GM19467 (cell line): ENCODE measurements at regions not wholly inside any gene's neighbourhood (a gene's known extent, or its start where the extent isn't known, plus 50 kb on each side); places are given as distances from the start of the nearest gene placed in this dataset.

Experiments used
- ATAC-seq: cut with Tn5 transposase; IDR thresholded peaks from one replicate; pipeline ENCODE4 v1.9.1; 2021; ENCODE audit warnings: mild to moderate bottlenecking, moderate library complexity; ENCODE audit not compliant: unreplicated experiment

DNA sequence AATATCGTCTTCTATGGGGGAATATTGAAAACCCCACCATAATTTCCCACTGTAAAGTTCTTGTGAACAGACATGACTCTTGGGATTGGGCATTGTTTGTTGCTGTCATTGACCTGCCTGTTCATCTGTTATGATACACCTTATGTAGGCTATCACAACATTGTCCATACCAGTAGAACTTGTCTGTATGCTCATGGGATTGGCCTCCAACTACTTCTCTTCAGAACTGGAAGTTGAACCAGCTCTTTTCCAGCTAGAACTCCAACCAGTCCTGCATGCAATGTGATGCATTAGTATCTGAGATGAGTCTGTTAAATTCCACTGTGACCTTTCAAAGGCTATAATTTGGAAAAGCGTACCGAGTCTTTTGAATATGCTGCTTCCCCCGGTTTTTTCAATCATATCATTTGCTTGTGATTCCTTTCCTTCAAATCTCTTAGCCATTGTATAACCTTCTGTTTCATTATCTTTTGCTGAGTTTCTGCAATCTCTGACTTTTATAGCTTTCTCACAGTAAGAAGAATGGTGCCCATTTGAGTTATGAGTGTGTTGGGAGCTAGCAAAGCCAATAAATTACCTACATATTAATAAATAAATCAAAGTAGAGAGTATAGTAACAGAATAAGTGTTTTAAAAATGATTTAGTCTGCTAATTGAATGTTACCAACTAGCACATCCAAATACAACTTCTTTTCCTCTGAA lies 101.9 kb downstream of the PLK2 start:
- ATAC-seq: no peak

GRCh38 chr5:58357121-58357520 lies 102.8 kb downstream of the PLK2 start:
- ATAC-seq: no peak

- no peak for ATAC-seq
Measured at GRCh38 chr5:58356662-58357061, 103.2 kb downstream of the PLK2 start.

- ATAC-seq: no peak
Measured at GRCh38 chr5:58354827-58355226, 105.1 kb downstream of the PLK2 start.

DNA sequence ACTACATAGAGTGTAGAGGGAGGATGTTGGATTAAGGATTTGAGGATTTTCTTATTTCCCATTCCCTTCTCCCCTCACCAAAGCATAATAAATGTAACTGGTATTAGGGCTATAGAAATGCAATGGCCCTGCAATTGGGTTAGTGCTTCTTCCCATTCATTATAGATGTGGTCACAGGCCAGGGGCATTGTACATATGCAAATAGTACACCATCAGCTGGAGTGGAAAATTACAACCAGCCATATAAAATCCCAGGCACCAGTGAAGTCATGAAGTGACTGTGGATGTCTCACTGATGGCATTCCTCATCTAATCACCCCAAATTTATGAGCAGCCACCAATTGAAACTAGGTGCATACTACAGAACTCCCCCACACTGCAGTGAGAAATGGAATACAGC lies 105.9 kb downstream of the PLK2 start:
- no peak for ATAC-seq

DNA sequence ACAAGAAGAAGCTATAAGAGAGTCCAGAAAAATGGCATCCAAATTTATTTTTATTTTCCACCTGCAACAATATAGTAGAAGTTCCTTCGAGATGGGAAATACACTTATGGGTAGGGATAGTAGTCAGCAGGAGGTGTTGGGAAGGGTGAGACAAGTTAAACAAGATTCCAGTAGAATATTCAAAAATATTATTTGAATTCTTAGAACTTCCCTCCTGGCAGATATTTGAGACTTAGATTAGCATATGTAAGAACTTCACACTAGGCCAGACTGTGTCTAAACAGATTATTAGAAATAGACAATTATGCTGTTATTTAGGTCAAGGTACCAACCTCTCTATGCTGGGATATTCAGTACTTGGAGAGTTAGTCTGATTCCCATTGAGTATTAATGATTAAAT lies 108.7 kb downstream of the PLK2 start:
- ATAC-seq: no peak

DNA sequence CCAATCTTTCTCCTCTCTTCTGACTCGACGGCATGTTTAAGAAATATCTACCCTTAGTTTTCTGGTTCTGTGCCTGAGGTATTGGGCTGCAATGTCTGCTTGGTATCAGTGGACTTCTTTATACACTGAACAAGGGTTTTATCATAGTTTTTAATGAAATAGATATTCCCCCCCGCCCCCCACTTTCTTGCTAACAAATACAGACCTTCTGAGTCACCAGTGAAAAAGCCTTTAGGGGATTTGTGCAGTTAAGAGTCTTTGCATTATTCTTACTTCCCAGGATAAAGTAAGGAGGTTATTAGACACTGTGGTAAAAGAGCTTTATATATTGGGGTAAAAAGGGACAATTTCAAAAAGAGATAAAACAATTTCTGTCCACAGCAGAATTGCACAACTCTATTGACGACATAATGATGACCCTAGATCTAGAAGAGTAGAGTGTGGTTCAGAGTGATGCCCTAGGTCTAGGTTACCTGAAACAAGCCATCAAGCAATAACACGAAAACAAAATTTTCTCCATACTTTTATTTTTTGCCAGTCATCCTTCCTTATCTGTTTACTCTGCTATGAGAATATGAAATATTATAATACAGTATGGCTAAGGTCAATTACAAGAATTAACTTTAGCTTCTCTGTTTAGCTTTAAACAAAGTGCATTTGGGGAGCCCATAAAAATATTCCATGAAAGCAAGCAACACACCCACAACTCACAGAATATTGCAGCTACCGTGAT lies 110.7 kb downstream of the PLK2 start:
- ATAC-seq: no peak

GRCh38 chr5:58346041-58346440 lies 113.8 kb downstream of the PLK2 start:
- no peak for ATAC-seq

DNA sequence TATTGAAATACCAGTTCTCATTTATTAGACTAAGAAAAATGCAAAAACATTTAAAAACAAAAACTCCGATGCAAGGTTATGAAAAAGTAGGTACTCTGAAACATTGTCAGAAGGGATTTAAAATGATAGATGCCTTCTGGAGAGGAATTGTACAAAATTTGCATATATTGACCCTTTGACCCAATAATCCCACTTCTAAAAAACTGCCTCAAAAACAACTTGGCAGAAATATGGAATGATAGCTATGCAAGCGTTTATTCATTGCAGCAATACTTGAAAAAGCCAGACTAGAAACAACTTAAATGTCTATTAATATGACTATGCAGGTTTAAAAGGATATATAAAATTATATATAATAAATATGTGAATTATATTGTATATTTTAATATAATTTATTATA lies 118.4 kb downstream of the PLK2 start:
- ATAC-seq: no peak

DNA sequence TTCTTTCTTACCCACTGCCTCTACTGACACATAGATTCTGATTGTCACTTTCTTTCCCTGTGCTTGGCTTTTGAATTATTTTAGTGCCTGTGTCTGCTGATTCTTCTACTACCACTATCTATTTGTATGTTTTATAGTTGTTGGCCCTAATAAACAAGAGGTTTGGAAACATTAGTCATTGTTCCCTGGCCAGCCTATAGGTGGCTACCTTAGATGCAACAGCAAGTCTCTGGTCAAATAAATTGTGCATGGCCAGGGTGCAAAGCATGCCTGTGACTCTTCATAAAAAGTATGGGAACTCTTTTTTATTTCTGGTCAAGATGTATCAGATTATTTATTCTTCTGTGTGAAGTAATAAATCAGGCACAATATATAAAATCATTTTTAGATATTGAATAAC lies 124.4 kb downstream of the PLK2 start:
- no peak for ATAC-seq

- no peak for ATAC-seq
Measured at GRCh38 chr5:58334035-58334434, 125.9 kb downstream of the PLK2 start.

DNA sequence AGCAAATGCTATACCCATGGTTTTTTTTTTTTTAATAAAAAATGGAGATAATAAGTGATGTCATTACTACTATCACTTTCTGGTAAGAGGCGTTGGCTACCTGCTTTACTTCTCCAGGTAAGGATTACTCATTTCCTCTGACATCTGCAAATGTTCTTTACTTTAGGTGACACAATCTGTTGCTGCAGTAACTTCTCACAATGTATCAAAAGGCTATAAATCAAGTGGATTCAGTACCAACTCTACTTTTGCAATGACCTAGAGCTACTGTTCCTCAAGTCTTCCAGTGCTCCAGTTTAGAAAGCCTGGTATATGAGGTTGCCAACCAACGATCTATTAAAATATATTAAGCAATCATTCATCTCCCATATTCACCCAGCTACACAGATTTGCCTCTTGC lies 129.1 kb downstream of the PLK2 start:
- no peak for ATAC-seq

DNA sequence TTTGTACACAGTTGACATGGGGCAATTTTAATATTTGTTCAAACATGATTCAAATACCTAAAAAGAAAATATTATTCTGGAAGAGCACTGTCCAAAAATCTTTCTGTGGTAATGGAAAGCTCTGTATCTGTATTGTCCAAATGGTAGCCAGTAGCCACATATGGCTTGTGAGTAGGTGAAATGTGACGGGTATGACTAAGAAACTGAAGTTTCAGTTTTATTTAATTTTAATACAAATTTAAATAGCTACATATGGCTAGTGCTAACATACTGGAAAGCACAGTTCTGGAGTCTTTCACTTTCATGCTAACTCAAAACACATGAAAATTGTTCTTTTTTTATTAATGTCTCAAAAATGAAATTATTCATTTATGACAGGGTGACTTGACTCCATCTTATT lies 132.6 kb downstream of the PLK2 start:
- no peak for ATAC-seq

- no peak for ATAC-seq
Measured at GRCh38 chr5:58326022-58326421, 133.9 kb downstream of the PLK2 start.

DNA sequence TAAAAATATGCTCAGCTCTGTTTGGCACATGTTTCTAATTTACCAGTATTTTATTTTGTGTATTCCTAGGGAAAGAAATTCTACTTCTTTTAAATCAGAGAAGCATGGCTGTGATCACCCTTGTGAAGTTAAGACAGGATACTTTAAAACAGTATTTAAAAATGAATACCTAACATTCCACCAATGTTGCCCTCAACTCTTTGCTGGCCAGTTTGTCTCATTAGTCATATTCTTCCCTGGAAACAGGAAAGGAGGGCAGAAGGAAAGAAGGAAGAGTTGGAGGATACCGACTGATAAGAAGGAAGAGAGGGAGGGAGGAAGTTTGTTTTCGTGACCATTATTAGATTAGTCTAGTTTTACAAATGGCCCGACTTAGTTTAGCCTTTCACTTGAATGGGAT lies 137.4 kb downstream of the PLK2 start:
- no peak for ATAC-seq

DNA sequence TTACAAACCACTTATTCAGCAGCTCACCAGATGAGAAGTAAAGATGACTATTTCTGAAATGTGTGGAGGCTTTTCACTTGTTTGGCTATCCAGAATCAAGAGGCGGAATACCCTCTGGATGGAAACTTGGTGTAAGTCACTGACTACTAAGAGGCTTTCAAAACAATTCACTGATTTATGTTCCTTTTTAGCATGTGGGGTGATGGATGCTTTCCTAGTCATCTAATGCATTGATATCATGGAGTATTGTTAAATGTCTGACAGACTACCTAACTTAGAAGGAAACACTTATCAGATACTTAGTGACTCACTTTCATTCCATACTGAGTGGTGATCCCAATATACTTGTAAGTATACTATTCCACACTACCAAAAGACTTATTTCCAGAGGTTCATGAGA lies 141.4 kb downstream of the PLK2 start:
- no peak for ATAC-seq

GRCh38 chr5:58317808-58318207 lies 142.1 kb downstream of the PLK2 start:
- no peak for ATAC-seq

DNA sequence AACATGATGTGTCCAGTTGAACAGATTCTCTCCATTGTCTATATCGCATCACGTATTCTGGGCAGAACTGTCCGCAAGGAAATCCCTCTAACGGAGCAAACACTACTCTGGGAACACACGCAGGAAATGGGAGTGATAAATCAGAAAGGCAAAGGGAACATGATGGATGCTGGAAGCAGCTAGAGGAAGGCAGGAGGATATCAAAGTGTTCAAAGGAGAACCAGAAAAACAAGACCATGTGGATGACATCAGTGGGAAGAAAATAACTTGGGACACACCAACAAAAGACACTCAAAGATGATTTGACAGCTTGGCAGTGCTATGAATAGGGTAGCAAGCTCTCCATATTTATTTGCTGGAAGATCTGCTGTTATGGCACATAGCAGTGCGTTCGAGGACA lies 142.9 kb downstream of the PLK2 start:
- ATAC-seq: no peak

GRCh38 chr5:58315794-58316193 lies 144.1 kb downstream of the PLK2 start:
- ATAC-seq: no peak

DNA sequence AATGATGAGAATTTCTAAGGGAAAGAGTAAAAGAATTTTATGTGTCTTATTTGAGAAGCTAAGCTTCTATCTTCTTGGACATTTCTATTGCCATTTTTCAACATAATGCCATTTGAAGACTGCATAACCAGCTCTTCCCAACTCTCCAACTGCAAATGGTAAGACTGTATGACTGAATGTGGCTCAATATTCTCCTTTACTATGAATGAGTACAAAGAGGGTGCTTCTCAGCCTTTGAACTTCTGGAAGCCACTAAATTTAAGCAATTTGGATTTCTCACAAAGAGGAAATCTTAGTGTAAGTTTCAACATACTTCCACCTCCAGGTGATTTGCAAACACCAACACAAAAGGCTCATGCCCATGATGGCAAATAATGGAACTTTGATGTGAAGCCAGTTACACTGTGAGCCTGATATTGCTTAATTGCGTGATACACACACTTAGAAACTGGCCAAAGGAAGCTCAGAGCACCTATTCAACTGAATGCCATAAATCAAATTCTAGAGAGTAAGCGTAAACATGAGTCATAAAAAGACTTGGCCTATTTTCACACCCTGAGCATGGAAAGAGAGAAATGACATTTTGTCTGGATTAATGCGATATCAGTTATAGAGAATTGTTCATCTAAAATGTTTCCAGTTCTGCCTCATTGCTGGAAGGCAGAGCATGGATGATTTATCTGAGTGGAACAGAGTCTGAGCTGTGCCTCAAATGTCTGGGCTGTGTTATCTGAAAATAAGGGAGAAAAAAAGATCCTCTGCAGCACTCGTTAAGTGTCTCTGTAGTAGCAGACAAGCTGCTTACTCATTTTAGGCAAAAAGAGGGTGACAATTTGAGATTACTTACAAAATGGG lies 145.3 kb downstream of the PLK2 start:
- no peak for ATAC-seq

DNA sequence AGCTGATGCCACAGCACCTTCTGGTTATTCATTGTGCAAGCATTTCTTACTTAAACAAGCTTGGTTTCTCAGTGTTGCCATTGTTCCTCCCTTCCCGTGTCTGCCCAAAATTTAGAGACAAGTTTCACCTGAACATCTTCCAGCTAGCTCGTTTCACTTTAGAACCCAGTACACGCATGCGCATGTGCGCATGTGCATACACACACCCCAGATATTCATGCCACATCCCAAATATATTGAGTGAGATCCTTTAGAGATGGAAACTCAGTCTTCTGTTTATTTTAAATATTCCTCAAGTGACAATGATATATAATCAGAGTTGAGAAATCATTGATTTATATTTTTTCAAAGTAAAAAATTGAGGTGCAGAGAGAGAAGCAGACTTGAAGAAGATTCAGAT lies 147.6 kb downstream of the PLK2 start:
- ATAC-seq: no peak

DNA sequence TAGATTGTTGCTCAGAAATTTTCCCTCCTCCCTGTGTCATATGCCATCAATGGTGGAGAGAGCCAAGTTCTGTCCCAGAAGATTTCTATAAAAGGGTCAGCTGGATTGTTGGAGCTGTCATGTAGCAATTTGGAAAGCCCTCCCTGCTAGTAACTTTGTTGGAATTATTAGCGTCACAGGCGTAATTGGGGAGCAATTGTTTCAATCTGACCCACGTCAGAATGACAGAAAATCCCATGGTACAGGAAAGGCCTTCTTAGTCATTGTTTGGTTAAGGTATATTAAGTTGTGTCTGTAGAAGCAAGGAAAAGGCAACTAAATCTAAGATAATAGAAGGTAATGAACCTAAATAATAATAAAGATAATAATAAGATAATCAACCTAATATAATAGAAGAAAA lies 148.4 kb downstream of the PLK2 start:
- ATAC-seq: no peak
